Activated effector memory CD4-positive, alpha-beta T cell treated with anti-CD3 and anti-CD28 coated beads, Interleukin-2, amount 50 U/mL, for 16 hours (primary cell): ENCODE measurements at regions not wholly inside any gene's neighbourhood (a gene's known extent, or its start where the extent isn't known, plus 50 kb on each side); places are given as distances from the start of the nearest gene placed in this dataset.
"Not testable (repeated sequence)": the region's sequence is repeated elsewhere in the genome, so short reads cannot be mapped to it uniquely, and the experiment has no call there.

Source experiments
- DNase-seq: peaks from one replicate; pipeline ENCODE4 v3.0.0-alpha.2; 2020

DNA sequence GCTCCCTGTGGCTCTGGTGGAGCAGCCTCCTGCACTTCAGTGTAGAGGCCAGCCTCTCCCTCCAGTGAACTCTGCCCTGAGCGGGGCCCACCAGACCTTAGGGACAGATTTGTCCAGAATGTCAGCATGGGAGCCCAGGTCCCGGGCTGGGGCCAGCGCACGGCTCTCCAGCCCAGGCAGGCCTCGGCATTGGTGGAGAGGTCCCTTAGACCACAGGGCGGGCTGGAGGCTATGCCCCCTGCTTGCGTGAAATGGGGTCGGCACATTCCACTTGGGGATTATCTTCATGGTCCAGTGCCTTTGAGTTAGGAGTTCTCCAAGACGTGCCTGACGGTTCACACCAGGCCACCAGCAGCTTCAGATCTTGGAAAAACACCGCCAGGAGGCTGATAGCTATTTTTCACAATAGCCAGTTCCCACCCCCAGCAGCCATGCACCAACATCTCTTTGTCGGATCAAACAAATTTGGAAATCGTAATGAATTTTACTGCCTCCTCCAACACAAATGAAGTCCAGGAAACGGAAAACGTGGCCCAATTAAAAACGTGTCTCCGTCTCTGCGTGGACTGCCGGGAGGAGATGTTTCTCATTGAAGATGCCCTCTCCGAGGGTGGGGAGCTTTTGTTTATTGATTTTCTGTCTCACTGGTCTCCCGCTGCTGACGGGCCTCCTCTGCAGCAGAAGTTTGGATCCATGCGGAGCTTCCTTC lies 110.0 kb upstream of the CIBAR2 start:
- DNase-seq, result no peak

DNA sequence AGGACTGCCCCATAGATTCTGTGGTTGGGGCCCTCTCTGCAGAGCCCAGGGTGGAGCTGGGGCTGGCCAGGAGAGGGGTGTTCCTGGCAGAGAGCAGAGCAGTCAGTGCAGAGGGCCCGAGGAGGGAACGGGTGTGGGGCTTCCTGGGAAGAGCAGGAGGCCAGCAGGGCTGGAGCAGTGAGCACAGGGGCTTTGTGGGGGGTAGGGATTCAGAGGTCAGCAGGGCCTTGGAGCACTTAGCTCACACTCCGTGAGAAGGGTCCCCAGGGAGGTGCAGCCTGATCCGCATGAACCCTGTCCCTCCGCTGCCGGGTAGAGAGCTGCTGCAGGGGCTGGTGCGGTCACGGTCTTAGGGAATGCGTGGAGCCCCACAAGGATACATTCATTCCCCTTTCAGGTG lies 113.0 kb upstream of the CIBAR2 start:
- DNase-seq, result no peak

DNA sequence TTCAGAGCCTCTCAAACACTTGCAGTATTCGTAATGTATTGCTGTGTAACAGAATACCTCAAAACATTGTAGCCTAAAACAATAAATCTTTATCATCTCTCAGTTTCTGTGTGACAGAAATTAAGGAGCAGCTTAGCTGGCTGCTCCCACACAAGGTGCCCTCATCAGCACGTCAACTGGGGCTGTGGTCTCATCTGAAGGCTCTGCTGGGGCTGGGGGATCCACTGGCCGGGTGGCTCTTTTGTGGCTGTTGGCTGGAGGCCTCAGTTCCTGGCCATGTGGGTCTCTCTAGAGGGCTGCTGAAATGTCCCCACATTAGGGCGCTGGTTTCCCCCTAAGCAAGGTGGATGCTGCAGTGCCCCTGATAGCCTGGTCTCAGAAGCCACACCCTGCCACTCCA lies 113.4 kb upstream of the CIBAR2 start:
- DNase-seq, result no peak

DNA sequence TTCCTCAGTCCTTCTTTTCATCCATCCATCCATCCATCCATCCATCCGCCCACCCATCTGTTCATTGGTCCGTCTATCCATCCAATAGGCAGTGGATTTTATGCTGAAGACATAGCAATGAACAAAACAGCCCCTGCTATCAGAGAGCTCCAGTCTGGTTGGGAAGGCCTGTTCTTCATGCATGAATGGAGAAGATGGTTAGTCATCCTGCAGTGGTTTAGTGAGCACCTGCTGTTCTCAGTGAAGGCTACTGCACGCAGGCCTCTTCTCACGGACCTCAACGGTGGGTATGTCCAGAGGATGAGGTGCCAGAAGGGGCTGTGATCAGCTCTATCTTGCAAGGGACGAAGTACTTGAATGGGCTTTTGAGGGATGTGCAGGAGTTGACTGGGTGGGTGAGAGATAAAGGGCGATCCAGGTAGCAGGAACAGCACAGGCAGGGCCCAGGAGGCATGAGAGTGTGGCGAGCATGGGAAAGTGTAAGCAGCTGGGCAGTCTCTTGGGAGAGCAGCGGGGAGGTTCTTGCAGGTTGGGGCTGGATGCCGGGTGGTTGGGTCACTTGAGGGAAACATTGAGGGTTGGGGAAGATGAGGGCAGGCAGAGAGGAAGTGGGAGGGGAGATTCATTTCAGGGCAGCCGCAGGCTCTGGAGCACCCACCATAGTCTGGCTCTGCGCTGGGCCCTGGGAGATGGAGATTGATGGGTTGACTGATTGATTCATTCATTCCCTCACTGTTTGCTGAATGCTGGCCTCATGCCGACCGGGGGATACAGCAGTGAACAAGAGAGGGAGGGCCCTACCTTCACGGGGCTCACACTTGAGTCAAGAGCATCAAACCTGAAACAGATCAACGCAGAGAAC lies 115.0 kb upstream of the CIBAR2 start:
- DNase-seq, result no peak

DNA sequence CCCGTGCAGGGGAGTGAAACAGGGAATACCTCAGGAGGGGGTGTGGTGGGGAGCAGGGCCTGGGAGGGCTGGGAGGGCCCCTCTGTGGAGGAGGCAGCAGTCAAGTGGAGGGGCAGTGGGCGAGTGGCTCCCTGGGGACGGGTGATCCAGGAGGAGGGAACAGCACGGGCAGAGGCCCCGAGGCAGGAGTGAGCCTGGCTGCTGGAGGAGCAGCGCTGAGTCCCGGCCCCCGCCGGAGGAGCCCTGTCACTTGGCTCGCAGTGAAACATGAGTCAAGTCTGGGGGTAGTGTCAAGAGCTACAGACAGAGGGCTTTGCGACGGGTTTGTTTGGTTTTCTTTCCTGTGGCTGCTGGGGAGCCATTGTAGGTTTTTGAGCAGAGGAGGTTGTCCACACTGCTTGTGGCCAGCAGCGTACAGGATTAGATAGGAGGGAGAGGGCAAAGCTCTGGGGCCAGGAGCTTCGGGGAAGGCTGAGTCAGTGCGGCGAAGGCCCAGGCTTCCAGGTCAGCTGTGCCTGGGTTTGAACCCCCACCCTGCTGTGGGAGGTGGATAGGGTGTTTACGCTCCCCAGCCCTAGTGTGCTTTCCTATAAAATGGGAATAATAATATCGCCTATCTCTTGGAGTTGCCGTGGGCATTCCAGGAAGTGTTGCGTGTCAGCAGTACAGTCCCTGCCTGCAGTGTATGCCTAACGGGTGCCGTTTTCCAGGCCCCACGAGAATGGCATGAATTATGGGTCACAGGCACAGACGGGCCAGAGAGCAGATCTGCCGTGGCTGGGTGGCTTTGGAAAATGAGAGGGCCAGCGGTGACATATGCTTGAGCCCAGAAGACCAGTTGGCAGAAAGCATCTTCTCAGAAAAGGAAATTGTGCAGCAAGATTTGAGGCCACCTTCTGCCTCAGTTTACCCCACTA lies 115.9 kb upstream of the CIBAR2 start:
- DNase-seq, result no peak

DNA sequence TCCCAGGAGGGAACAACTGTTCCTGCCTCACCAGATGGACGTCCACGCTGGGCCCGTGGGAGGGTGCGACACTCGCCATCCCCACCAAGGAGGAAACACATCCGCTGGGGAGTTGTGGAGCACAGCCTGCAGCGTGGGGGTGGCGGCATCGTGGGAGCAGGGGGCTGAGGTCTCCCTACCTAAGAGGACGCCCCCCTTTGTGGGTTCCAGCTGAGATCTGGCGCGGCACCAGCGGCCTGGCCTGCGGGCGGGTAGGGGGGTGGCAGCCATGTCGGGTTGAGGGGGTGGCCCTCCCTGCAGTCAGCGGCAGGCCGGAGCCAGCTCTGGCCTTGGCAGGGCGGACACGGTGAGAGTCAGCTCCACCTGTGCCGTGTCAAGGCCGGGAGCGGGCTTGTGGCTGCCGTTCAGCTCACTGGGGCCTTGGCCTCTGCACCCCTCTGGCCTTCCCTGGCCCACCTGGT lies 116.7 kb upstream of the CIBAR2 start:
- DNase-seq, result no peak

DNA sequence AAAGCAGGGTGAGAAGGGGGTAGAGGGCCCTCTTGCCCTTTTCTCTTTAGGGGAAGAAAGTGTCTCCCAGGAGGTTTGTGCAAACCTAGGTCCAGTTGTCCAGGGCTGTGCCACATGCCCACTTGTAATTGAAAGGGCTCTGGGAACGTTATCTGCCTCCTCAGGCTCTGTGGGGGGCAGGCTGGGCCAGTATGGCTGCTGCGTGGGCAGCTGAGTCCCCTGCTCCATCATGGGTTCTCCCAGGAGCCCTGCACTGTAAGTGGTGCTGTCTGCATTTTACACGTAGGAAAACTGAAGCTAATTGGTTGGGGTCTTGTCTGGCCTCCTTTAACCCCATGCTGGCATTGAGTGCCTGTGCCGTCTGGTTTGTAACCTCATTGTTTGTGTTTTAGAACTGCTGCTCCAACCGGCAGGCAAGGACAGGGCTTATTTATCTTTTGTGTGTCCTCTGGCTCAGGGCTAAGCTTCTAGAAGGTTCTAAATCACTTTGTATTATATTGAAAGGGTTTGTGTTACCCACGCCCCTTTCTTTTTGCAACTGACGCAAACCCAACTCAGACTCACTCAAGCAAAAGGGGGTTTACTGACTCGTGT lies 117.7 kb upstream of the CIBAR2 start:
- no peak for DNase-seq

DNA sequence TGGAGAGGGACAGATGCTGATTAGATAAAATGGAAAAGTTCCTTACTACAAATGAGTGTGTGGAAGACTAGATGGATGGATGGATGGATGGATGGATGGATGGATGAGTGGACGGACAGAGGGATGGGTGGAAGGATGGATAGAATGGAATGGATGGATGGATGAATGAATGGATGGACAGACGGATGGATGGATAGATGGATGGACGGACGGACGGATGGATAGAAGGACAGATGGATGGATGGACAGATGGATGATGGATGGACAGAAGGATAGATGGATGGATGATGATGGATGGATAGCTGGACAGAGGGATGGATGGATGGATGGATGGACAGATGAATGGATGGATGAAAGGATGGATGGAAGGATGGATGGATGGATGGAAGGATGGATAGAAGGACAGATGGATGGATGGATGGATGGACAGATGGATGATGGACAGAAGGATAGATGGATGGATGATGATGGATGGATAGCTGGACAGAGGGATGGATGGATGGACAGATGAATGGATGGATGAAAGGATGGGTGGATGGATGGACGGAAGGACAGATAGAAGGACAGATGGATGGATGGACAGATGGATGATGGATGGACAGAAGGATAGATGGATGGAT lies 118.6 kb upstream of the CIBAR2 start:
- DNase-seq, result not testable (repeated sequence)

DNA sequence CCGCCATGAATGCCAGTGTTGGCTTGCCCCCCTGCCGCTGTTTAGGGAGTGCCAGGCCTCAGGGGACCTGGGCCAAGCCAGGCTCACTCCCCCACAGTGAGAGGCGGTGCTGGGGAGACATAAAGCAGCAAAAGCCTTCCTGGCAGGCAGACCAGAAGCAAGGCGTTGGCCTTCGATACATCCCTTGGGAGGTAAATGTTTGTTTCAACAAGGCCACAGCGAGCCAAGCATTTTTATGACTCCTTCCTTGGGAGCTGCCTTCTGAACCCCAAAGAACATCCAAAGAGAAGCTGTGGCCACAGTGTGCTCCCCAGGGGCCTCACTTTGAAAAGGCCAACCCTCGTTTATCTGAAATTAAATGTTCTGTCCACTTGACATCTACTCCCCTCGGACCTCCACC lies 119.7 kb upstream of the CIBAR2 start:
- no peak for DNase-seq

DNA sequence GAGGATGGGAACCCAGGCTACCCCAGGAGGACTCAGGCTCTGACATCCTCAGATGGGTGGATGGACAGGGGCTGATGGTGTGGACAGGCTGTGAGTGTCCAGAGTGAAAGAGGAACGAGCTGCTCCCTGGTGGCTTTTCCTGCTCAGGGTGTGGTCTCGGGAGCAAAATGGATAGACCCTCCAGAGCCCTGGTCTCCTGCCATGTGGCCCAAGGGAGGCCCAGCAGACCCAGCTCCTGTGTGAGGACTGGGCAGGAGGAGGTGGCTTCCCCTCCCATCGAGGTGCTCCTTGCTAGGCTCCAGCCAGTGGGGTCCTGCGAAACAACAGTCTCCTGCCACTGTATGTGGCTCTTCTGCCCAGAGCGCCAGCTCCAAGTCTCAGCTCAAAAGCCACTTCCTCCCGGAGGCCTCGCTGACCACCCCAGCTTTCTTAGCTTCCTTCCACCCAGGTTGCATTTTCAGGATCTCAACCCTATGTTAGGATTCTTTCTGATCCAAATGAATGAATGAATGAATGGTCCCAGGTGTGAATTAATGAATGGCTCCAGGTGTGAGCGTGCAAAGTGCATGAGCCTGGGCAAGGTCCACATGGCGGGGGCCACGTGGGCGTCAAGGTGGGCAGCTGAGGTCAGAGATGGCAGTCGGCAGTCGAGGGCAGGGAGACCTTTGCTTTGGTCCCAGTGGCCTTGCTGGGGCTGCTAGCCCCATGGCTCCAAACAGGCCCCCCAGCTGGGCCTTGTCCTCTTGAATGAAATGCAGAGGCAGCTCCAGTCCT lies 120.3 kb upstream of the CIBAR2 start:
- DNase-seq, result no peak

DNA sequence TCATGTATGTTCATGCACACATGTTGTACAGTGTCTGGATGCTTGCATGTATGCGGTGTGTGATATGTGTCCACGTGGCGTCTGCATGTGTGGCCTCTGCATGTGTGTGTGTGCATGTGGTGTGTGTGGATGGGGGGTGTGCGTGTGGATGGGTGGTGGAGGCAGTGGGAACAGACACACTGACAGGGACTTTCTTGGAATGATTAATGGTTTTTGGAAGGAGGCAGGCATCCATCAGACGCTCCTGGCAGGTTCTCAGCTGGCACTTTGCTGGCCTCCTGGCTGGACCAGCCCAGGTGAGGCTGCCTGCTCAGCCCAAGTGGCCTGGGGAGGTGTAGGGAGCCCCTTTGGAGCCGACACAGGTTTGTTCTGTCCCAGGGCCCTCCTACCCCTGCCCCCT lies 121.2 kb upstream of the CIBAR2 start:
- DNase-seq, result no peak

DNA sequence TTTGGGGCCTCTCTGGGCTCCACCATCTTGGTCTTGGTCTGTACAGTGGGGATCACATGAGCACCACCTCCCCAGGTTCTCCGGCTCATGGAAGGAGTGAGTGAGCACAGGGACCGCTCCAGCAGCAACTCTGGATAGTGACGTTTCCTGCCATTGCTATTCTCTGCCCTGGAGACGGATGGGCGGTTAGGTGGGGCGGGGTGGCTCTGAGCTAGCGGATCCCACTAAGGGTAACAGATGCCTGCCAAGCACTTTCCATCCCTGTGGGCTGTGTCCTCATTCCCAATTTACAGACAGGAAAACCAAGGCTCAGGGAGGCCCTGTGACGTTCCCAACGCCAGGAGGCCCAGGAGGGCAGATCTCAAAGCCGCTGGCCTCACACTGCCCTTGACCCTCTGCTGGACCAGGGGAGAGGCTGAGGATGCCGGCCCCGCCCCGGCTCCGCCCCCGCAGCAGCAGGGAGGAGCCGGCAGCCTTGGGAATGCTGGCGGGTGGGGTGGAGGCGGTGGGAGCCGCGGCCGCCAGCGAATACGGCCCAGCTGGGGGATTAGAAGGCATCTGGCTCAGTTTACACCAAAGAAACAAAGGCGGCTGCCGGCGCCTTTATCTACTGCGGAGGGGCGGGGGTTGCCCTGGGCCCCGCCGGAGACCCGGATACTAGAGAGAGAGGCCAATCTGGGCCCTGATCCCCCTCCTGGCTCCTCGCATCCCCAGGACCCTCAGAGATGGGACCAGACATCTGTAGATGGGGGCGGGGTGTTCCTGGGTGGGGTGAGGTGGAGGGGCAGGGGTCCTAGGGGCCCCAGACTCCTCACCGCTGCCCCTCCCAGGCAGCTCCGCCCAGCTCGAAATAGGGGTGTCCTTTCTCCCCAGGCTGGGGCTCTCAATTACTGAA lies 122.3 kb upstream of the CIBAR2 start:
- no peak for DNase-seq

DNA sequence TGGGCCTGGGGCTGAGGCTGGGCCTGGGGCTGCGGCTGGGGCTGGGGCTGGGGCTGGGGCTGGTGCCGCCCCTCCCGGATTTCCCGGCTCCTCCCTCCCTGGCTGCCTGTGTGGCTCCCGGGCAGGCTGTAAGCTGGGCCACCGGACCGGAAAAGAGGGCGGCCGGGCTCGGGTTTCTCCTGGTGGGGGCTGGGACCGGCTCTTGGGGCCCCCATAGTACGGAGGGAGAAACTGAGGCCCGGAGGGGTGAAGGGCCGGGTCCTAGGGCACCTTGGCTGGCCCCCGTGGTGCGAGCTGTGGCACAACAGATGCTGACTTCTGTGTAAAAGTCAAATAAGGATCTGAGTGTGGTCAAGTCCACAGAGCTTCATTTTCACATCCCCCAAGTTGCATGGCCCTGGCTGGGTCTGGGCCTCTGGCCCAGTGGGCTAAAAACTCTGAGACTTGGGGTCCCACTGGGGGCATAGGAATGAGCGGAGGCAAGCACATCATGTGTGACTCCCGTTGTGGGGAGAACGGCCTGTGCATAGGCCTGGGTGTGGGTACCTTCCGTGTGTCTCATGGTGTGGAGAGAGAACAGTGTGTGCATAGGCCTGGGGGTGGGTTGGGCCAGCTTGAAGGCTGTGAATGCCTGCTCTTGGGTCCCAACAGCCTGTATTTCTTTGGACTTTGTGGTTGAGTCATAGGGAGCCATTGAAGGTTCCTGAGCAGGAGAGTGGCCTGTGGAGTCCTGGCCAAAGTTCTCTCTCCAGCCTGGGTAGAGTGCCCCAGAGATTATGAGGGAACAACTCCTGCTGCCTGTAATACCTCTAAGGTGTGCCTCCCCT lies 123.9 kb upstream of the CIBAR2 start:
- no peak for DNase-seq

DNA sequence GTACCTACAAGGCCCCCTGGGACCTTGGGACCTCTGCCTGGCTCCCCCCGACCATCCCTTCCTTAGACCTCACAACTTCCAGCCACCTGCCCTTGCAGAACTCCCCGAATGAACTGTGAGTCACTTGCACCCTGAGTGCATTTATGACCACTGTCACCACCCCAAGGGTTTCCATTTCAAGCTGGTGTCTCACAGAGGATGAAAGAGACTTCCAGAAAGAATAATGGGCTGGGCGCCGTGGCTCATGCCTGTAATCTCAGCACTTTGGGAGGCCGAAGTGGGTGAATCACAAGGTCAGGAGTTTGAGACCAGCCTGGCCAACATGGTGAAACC lies 124.5 kb upstream of the CIBAR2 start:
- DNase-seq, result no peak

DNA sequence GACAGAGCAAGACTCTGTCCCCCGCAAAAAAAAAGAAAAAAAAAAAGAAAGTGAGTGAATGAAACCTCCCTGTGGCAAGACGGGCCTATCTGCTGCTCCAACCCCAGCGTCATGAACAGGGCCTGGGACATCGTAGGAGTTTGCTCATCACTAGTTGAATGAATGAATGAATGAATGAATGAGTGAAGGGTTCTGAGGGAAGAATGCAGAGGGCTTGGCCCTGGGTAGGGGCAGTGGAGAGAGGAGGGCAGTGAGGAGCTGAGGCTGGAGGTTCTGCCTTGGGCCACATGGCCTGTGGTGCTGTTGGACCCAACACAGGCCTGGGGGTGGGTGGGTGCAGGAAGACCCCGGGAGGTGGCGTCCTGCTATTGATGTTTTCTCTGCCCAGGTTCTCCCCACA lies 125.5 kb upstream of the CIBAR2 start:
- DNase-seq, result no peak

DNA sequence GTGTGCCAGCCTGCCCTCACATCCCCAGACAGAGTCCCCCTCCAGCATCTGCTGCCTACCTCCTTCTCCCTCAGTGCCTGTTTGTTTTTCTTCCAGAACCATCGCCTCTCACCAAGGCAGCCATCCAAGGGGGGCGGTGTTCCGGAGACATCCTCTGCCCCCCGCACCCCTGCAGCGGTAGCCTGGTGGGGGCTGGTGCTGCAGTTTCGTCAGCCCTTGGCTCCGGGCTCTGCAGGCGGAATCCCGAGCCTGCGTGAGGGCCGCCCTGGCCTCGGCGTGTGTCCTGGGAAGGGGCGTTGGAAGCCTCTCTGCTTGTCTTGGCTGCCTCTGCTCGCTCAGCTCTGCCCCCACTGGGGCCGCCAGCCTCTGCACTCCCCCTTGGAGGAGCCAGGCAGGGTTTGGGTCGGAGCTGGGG lies 126.0 kb upstream of the CIBAR2 start:
- no peak for DNase-seq

DNA sequence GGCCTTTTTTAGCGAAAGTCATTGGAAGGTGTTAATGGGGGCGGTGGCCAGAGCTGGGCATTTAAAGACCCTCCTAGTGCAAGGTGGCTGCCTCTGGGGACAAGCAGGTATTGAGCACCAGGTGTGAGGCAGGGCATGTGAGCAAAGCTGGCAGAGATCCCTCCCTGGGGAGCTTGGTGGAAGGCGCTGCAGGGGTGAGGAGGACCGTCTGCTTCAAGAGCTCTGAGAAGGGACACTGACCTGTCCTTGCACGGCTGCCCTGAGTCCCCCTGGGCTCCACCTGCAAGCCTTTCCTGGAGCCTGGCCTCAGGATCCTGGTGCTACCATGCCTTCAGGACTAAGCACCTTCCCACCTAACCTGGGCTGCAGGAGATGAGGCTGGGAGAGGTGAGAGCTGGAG lies 127.0 kb upstream of the CIBAR2 start:
- no peak for DNase-seq

DNA sequence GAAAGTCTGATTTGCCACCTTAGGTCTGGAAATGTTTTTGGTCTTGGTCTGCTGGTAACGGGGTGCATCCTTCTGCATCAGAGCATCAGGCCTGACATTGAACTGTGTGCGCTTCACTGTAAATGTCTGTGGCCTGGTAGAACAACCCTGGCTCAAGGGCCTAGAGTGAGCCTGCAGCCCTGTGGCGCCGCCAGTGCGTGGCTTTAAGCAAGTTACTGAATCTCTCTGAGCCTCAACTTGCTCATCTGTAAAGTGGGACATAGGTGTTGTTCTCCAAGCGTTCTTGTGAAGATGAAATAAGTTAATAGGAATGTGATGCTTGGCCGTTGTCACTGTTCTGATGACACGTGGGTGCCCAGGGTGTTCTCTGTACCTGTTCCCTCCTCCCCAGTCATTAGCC lies 127.6 kb upstream of the CIBAR2 start:
- DNase-seq, result no peak
